ENCODE measurements at regions not wholly inside any gene's neighbourhood (a gene's known extent, or its start where the extent isn't known, plus 50 kb on each side); places are given as distances from the start of the nearest gene placed in this dataset.

DNA sequence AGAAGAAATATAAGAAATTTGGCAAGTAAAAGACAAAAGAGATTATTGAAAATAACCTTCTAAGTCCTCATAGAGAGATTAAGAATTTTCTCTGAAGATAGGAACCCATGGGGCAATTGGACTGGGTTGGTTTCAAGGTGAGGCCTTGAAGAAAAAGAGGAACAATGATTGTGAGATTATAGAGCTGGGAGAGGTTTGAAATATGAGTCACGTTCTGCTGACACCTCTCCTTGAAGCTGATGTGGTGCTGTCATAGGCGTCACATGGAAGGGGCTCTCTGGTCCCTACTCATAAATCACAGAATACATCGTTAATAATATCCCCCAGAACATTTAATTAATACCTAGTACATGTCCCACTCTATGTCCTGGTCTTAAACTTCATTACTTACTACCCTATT lies 227.6 kb upstream of the PDE3A start:
- no peak for ATAC-seq
- no peak overlapping the region for H3K27ac ChIP-seq
- no peaks in the 10 kb centered on the region for H3K4me1 ChIP-seq
- intact Hi-C loops (cut with DNase I): no loop called here
- TF ChIP-seq, protein P1, sequence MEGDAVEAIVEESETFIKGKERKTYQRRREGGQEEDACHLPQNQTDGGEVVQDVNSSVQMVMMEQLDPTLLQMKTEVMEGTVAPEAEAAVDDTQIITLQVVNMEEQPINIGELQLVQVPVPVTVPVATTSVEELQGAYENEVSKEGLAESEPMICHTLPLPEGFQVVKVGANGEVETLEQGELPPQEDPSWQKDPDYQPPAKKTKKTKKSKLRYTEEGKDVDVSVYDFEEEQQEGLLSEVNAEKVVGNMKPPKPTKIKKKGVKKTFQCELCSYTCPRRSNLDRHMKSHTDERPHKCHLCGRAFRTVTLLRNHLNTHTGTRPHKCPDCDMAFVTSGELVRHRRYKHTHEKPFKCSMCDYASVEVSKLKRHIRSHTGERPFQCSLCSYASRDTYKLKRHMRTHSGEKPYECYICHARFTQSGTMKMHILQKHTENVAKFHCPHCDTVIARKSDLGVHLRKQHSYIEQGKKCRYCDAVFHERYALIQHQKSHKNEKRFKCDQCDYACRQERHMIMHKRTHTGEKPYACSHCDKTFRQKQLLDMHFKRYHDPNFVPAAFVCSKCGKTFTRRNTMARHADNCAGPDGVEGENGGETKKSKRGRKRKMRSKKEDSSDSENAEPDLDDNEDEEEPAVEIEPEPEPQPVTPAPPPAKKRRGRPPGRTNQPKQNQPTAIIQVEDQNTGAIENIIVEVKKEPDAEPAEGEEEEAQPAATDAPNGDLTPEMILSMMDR (IDR thresholded peaks at IDR 0.05): no peak
- H3K9me3 ChIP-seq: no peaks in the 10 kb centered on the region
- H3K36me3 ChIP-seq: no peaks in the 10 kb centered on the region
- DNase-seq: no peak
- H3K27me3 ChIP-seq: no peaks in the 10 kb centered on the region
- H3K4me3 ChIP-seq: no peak overlapping the region

DNA sequence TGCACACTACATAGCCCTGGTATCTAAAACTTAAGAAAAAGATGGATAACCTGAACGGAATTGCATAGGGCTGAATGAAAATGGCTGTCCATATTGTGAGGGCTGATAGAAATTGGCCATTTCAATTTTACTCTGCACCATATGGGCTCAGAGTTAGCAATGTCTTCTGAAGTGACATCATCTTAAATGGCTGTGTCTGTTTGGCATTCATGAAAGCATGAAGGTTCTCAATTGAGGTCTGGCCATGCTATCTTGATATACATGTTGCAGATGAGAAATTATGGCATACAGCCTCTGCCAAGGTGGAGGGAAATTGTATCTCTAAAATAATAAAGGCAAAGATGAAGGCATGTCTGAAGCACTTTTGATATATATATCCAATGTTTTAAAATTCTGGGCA lies 226.0 kb upstream of the PDE3A start:
- Histone ChIP-seq H3K36me3 (no peaks in the 10 kb centered on the region), H3K4me3 (no peak overlapping the region), H3K4me1 (no peaks in the 10 kb centered on the region), H3K27ac (no peak overlapping the region), H3K27me3 (no peaks in the 10 kb centered on the region), H3K9me3 (no peaks in the 10 kb centered on the region)
- TF ChIP-seq, protein P1 (IDR thresholded peaks at IDR 0.05): no peak
- ATAC-seq: no peak
- intact Hi-C loops (cut with DNase I): no loop called here
- DNase-seq: no peak

DNA sequence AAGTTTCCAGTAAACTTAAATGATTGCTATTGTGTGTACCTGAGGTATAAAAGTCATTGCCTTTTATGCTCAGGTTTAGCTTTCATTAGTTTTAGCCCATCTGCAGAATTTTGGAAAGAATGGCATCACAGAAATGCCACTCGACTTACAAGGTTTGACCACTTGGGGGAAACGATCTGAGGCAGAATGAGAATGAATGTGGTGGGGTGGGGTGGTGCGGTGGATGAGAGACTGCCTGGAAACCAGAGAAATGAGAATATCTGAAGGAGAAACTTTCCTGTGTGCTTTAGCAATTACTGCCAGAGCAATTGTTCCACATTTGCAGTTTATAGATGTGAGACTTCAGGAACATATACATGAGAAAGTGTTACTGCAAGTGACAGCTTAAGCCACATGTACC lies 225.4 kb upstream of the PDE3A start:
- TF ChIP-seq, protein P1 (IDR thresholded peaks at IDR 0.05): no peak
- H3K4me3 ChIP-seq: no peak overlapping the region
- H3K27ac ChIP-seq: no peak overlapping the region
- no peak for DNase-seq
- no peaks in the 10 kb centered on the region for H3K9me3 ChIP-seq
- intact Hi-C loops (cut with DNase I): no loop called here
- H3K27me3 ChIP-seq: no peaks in the 10 kb centered on the region
- no peaks in the 10 kb centered on the region for H3K36me3 ChIP-seq
- ATAC-seq: no peak
- no peaks in the 10 kb centered on the region for H3K4me1 ChIP-seq

DNA sequence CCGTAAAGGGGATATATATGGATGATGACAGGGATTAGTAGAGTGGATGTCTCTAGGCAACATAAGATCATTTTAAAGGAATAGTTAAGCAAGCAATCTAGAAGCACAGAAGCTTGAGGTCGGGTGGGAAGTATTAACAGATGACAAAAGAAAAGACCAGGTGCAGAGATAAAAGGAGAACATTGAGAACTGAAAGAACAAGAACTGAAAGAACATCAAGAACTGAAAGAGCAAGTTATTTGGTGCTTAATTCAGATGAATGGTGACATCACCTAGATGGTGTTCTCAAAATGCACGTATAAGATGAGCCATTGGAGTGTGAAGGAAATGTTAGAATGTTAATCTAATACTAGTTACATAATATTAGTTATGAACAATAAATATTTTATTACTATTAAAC lies 224.0 kb upstream of the PDE3A start:
- H3K4me3 ChIP-seq: no peak overlapping the region
- H3K9me3 ChIP-seq: no peaks in the 10 kb centered on the region
- no peaks in the 10 kb centered on the region for H3K4me1 ChIP-seq
- intact Hi-C loops (cut with DNase I): no loop called here
- TF ChIP-seq, protein P1 (IDR thresholded peaks at IDR 0.05): no peak
- no peaks in the 10 kb centered on the region for H3K36me3 ChIP-seq
- no peak for ATAC-seq
- DNase-seq: no peak
- H3K27me3 ChIP-seq: no peaks in the 10 kb centered on the region
- no peak overlapping the region for H3K27ac ChIP-seq

DNA sequence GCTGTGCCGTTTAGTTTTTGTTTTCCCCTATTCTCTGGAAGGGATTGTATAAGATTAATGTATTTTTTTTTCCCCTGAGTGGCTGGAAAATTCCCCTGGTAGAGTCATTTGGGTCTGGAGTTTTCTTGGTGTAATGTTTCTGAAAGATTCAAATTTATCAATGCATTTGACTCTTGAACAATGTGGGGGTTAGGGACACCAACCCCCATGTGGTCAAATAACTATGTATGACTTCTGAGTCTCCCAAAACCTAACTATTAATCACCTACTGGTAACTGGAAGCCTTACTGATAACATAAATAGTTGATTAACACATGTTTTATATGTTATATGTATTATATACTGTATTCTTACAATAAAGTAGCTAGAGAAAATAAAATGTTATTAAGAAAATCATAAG lies 220.1 kb upstream of the PDE3A start:
- H3K27me3 ChIP-seq: no peaks in the 10 kb centered on the region
- H3K9me3 ChIP-seq: no peaks in the 10 kb centered on the region
- H3K27ac ChIP-seq: no peak overlapping the region
- TF ChIP-seq, protein P1 (IDR thresholded peaks at IDR 0.05): no peak
- intact Hi-C loops (cut with DNase I): no loop called here
- ATAC-seq (no peak), DNase-seq (no peak)
- no peak overlapping the region for H3K4me3 ChIP-seq
- H3K4me1 ChIP-seq: no peaks in the 10 kb centered on the region
- no peaks in the 10 kb centered on the region for H3K36me3 ChIP-seq

Measured in left lung (tissue), 4 donors.